Upper lobe of right lung (tissue), 1 donor: ENCODE measurements at regions not wholly inside any gene's neighbourhood (a gene's known extent, or its start where the extent isn't known, plus 50 kb on each side); places are given as distances from the start of the nearest gene placed in this dataset.

Experiments
- ATAC-seq: fragments of 200-7000 bp; cut with Tn5 transposase; one replicate; pipeline ENCODE4 v1.9.1; 2020; ENCODE audit warnings: mild to moderate bottlenecking, moderate library complexity
- DNase-seq: peaks from one replicate; pipeline ENCODE4 v3.0.0-alpha.2; 2020
- H3K27ac ChIP-seq: fragments of 200-600 bp; one replicate; pipeline ENCODE4 v1.8.0; 2022
- H3K27me3 ChIP-seq: fragments of 200-600 bp; one replicate; pipeline ENCODE4 v1.8.0; 2022; ENCODE audit warnings: mild to moderate bottlenecking
- H3K36me3 ChIP-seq: fragments of 200-600 bp; one replicate; pipeline ENCODE4 v1.8.0; 2022
- H3K4me1 ChIP-seq: fragments of 200-600 bp; one replicate; pipeline ENCODE4 v1.8.0; 2022
- H3K4me3 ChIP-seq: fragments of 200-600 bp; one replicate; pipeline ENCODE4 v1.8.0; 2022; ENCODE audit warnings: mild to moderate bottlenecking
- H3K9me3 ChIP-seq: fragments of 200-600 bp; one replicate; pipeline ENCODE4 v1.8.0; 2022
- intact Hi-C: fragments of 100-400 bp; cut with DNase I; formaldehyde crosslinking; loops from one replicate; pipeline ENCODE4 v1.11.0; 2022
- TF ChIP-seq, protein P1 (sequence below): fragments of 200-600 bp; IDR thresholded peaks from one replicate; pipeline ENCODE4 v1.8.0; 2022; ENCODE audit warnings: antibody characterized with exemption
- donor health status: DM: no; HTN: yes; CAD: no; lungs with severe emphysema.

GRCh38 chr3:59244343-59244742 is 194.5 kb upstream of the CFAP20DC start:
- no peaks in the 10 kb centered on the region for H3K27me3 ChIP-seq
- DNase-seq, result no peak
- intact Hi-C loops, result no loop called here
- TF ChIP-seq, protein P1, sequence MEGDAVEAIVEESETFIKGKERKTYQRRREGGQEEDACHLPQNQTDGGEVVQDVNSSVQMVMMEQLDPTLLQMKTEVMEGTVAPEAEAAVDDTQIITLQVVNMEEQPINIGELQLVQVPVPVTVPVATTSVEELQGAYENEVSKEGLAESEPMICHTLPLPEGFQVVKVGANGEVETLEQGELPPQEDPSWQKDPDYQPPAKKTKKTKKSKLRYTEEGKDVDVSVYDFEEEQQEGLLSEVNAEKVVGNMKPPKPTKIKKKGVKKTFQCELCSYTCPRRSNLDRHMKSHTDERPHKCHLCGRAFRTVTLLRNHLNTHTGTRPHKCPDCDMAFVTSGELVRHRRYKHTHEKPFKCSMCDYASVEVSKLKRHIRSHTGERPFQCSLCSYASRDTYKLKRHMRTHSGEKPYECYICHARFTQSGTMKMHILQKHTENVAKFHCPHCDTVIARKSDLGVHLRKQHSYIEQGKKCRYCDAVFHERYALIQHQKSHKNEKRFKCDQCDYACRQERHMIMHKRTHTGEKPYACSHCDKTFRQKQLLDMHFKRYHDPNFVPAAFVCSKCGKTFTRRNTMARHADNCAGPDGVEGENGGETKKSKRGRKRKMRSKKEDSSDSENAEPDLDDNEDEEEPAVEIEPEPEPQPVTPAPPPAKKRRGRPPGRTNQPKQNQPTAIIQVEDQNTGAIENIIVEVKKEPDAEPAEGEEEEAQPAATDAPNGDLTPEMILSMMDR, result no peak
- no peak overlapping the region for H3K4me3 ChIP-seq
- H3K36me3 ChIP-seq, result no peaks in the 10 kb centered on the region
- no peak for ATAC-seq
- H3K9me3 ChIP-seq, result no peaks in the 10 kb centered on the region
- no peaks in the 10 kb centered on the region for H3K4me1 ChIP-seq
- no peak overlapping the region for H3K27ac ChIP-seq

DNA sequence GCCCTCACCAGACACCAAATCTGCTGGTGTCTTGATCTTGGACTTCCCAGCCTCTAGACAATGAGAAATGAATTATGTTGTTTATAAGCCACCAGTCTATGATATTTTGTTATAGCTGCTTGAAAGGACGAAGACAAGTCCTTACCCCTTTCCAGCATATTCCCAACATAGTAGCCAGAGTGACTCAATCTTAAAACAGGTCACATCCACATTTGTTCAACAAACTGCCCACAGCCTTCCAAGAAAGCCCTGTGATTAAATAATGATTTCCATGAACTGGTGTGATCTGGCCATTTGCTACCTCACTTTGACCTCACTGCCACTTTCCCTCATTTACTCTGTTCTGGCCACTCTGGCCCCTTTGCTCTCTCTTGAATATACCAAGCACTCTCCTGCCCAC is 193.7 kb upstream of the CFAP20DC start:
- TF ChIP-seq, protein P1, result no peak
- intact Hi-C loops, result no loop called here

DNA sequence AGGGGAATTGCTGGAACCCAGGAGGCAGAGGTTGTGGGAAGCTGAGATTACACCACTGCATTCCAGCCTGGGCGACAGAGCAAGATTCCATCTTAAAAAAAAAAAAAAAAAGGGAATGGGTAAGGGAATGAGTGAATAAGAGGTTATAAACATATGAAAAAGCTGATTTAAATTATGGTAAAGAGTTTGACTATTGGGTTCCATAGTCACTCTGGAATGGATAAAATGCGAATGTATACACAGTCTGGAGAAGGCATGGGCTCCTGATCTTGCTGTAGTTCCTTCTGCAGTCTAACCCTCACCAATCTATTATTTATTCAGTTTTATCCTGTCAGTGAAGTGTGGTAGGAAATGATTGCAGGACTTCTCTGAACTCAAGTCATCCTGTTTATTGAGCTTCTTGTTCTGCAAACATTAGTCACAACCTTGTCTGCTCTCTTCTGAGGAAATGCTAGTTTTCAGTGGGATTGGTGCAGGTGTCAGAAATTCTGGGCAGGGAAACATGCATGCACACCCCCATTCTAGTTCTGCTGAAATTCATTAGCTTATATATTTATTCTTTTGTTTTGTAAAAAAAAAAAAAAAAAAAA is 190.9 kb upstream of the CFAP20DC start:
- Histone ChIP-seq H3K4me3 (no peak overlapping the region), H3K27me3 (no peaks in the 10 kb centered on the region), H3K36me3 (no peaks in the 10 kb centered on the region), H3K9me3 (no peaks in the 10 kb centered on the region), H3K27ac (no peak overlapping the region), H3K4me1 (no peaks in the 10 kb centered on the region)
- DNase-seq, result no peak
- intact Hi-C loops, result no loop called here
- TF ChIP-seq, protein P1, result no peak
- no peak for ATAC-seq

More for the DNA sequence above, 193.7 kb upstream of the CFAP20DC start:
- Histone ChIP-seq H3K4me3 (no peak overlapping the region), H3K27me3 (no peaks in the 10 kb centered on the region), H3K4me1 (no peaks in the 10 kb centered on the region), H3K9me3 (no peaks in the 10 kb centered on the region), H3K36me3 (no peaks in the 10 kb centered on the region), H3K27ac (no peak overlapping the region)
- no peak for ATAC-seq
- DNase-seq, result no peak

DNA sequence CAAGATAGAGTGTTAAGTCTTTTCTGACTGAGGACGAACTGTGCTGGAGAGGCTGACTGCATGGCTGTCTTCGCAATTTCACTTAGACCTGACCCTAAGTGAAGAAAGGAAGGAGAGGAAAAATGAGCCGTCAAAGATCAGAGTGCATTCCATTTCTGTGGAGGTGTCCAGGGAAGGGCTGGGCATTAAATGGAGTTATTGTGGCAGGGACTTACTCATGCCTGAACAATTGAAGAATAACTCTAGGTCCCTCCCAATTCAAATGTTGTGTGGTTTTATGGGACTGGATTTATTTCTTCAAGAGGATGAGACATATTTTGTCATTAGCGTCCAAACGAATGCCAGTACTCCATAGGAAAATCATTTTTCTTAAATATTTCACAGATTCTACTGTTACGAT is 187.3 kb upstream of the CFAP20DC start:
- H3K27ac ChIP-seq, result no peak overlapping the region
- ATAC-seq (no peak), DNase-seq (no peak)
- H3K36me3 ChIP-seq, result no peaks in the 10 kb centered on the region
- H3K27me3 ChIP-seq, result no peaks in the 10 kb centered on the region
- H3K4me3 ChIP-seq, result no peak overlapping the region
- H3K4me1 ChIP-seq, result no peaks in the 10 kb centered on the region
- no peaks in the 10 kb centered on the region for H3K9me3 ChIP-seq
- TF ChIP-seq, protein P1, result no peak
- intact Hi-C loops, result no loop called here

GRCh38 chr3:59235634-59236012 is 185.8 kb upstream of the CFAP20DC start:
- H3K4me1 ChIP-seq, result no peaks in the 10 kb centered on the region
- no peaks in the 10 kb centered on the region for H3K27me3 ChIP-seq
- intact Hi-C loops, result no loop called here
- ATAC-seq, result no peak
- no peaks in the 10 kb centered on the region for H3K9me3 ChIP-seq
- H3K36me3 ChIP-seq, result no peaks in the 10 kb centered on the region
- no peak overlapping the region for H3K4me3 ChIP-seq
- TF ChIP-seq, protein P1, result no peak
- no peak for DNase-seq
- H3K27ac ChIP-seq, result no peak overlapping the region
